ENCODE measurements at regions not wholly inside any gene's neighbourhood (a gene's known extent, or its start where the extent isn't known, plus 50 kb on each side); places are given as distances from the start of the nearest gene placed in this dataset.

DNA sequence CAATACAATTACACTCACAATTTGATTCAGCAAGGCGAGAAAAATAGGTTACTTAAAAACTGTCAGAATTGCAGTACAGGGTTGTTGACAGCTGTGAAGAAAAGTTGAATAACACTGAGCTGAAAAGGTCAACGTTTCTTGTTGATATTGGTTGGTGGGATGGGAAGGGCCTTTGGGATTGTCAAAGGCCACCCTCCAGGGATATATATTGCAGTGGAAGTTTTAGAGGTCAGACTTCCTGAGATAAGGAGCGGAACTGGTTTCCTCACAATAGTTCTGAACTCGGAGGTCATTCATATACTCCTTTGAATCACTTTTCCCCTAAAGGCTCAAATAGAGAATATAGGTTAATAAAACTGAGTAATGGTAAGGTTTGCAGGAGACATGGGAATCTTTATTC is 417.2 kb downstream of the RAPGEF2 start:
- Histone ChIP-seq H3K79me2 (ENCODE audit: control insufficient read depth, insufficient read depth, low read length) (no peaks in the 10 kb centered on the region), H3K27ac (ENCODE audit: insufficient read depth, low read length) (no peak overlapping the region), H3K36me3 (ENCODE audit: control insufficient read depth, insufficient read depth, low read length) (no peaks in the 10 kb centered on the region), H3K27me3 (ENCODE audit: control insufficient read depth, insufficient read depth, low read length) (no peaks in the 10 kb centered on the region), H3K9me3 (ENCODE audit: control insufficient read depth, insufficient read depth, low read depth, low read length) (no peaks in the 10 kb centered on the region), H3K4me1 (ENCODE audit: control insufficient read depth, extremely low read depth, insufficient read depth, low read length) (no peaks in the 10 kb centered on the region), H3K9ac (ENCODE audit: insufficient read depth, low read length) (no peak overlapping the region), H2AFZ (ENCODE audit: low read length) (no peak overlapping the region), H4K20me1 (ENCODE audit: control insufficient read depth, extremely low read depth, insufficient read depth, low read length) (no peaks in the 10 kb centered on the region), H3K4me2 (ENCODE audit: extremely low read depth, insufficient read depth, low read length) (no peak overlapping the region), H3K4me3 (replicated peaks in 1 of 4; ENCODE audit: control extremely low read depth in 1 of 4, insufficient read depth in 1 of 4, low read depth in 3 of 4, low read length in 4 of 4) (no peak overlapping the region)
- no peak for TF ChIP-seq EZH2 (IDR thresholded peaks at IDR 0.05; ENCODE audit: low read length, missing control alignments)
- TF ChIP-seq, protein P1, sequence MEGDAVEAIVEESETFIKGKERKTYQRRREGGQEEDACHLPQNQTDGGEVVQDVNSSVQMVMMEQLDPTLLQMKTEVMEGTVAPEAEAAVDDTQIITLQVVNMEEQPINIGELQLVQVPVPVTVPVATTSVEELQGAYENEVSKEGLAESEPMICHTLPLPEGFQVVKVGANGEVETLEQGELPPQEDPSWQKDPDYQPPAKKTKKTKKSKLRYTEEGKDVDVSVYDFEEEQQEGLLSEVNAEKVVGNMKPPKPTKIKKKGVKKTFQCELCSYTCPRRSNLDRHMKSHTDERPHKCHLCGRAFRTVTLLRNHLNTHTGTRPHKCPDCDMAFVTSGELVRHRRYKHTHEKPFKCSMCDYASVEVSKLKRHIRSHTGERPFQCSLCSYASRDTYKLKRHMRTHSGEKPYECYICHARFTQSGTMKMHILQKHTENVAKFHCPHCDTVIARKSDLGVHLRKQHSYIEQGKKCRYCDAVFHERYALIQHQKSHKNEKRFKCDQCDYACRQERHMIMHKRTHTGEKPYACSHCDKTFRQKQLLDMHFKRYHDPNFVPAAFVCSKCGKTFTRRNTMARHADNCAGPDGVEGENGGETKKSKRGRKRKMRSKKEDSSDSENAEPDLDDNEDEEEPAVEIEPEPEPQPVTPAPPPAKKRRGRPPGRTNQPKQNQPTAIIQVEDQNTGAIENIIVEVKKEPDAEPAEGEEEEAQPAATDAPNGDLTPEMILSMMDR (conservative IDR thresholded peaks at IDR 0.05 in 1 of 2, IDR thresholded peaks at IDR 0.05 in 1 of 2; ENCODE audit: low read depth in 1 of 2, low read length in 2 of 2) = no peak
- DNase-seq (ENCODE audit: low read depth in 2 of 2) = no peak

DNA sequence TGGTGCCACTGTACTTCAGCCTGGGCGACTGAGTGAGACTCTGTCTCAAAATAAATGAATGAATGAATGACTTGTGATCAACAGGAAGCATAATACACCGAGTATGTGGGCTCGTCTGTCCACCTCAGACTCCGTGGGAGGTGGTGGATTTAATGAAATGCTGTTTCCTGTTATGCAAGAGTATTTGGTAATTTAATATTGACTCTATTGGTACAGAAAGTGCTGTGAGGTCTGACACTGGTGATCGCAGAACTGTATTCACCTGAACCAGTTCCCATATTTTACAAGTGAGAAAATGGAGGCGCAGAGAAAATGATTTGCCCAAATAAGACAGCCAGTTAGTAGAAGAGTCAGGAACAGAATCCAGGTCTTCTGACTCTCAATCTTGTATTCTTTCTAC is 423.3 kb downstream of the RAPGEF2 start:
- H2AFZ ChIP-seq (ENCODE audit: low read length) = no peak overlapping the region
- no peaks in the 10 kb centered on the region for H3K27me3 ChIP-seq (ENCODE audit: control insufficient read depth, insufficient read depth, low read length)
- no peak overlapping the region for H3K4me2 ChIP-seq (ENCODE audit: extremely low read depth, insufficient read depth, low read length)
- H3K9ac ChIP-seq (ENCODE audit: insufficient read depth, low read length) = no peak overlapping the region
- H3K4me1 ChIP-seq (ENCODE audit: control insufficient read depth, extremely low read depth, insufficient read depth, low read length) = no peaks in the 10 kb centered on the region
- DNase-seq (ENCODE audit: low read depth in 2 of 2) = no peak
- no peaks in the 10 kb centered on the region for H3K79me2 ChIP-seq (ENCODE audit: control insufficient read depth, insufficient read depth, low read length)
- TF ChIP-seq, protein P1 (conservative IDR thresholded peaks at IDR 0.05 in 1 of 2, IDR thresholded peaks at IDR 0.05 in 1 of 2; ENCODE audit: low read depth in 1 of 2, low read length in 2 of 2) = no peak
- TF ChIP-seq EZH2 (IDR thresholded peaks at IDR 0.05; ENCODE audit: low read length, missing control alignments) = no peak
- no peak overlapping the region for H3K27ac ChIP-seq (ENCODE audit: insufficient read depth, low read length)
- H3K36me3 ChIP-seq (ENCODE audit: control insufficient read depth, insufficient read depth, low read length) = no peaks in the 10 kb centered on the region
- H3K4me3 ChIP-seq (replicated peaks in 1 of 4; ENCODE audit: control extremely low read depth in 1 of 4, insufficient read depth in 1 of 4, low read depth in 3 of 4, low read length in 4 of 4) = no peak overlapping the region
- H4K20me1 ChIP-seq (ENCODE audit: control insufficient read depth, extremely low read depth, insufficient read depth, low read length) = no peaks in the 10 kb centered on the region
- no peaks in the 10 kb centered on the region for H3K9me3 ChIP-seq (ENCODE audit: control insufficient read depth, insufficient read depth, low read depth, low read length)

DNA sequence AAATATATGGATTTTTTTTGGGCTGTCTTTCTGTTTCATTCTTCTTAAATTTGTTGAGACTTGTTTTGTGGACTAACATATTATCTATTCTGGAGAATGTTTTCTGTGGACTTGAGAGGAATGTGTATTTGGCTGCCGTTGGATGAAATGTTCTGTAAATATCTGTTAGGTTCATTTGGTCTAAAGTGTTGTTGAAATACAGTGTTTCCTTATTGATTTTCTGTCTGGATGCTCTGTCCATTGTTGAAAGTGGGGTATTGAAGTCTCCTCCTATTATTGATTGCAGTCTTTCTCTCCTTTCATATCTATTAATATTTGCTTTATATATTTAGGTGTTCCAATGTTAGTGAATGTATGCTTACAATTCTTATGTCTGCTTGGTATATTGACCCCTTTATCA is 431.8 kb downstream of the RAPGEF2 start:
- Histone ChIP-seq H2AFZ (ENCODE audit: low read length) (no peak overlapping the region), H3K27me3 (ENCODE audit: control insufficient read depth, insufficient read depth, low read length) (no peaks in the 10 kb centered on the region), H3K9ac (ENCODE audit: insufficient read depth, low read length) (no peak overlapping the region), H3K27ac (ENCODE audit: insufficient read depth, low read length) (no peak overlapping the region), H3K4me1 (ENCODE audit: control insufficient read depth, extremely low read depth, insufficient read depth, low read length) (no peaks in the 10 kb centered on the region), H3K4me2 (ENCODE audit: extremely low read depth, insufficient read depth, low read length) (no peak overlapping the region), H4K20me1 (ENCODE audit: control insufficient read depth, extremely low read depth, insufficient read depth, low read length) (no peaks in the 10 kb centered on the region), H3K4me3 (replicated peaks in 1 of 4; ENCODE audit: control extremely low read depth in 1 of 4, insufficient read depth in 1 of 4, low read depth in 3 of 4, low read length in 4 of 4) (no peak overlapping the region), H3K36me3 (ENCODE audit: control insufficient read depth, insufficient read depth, low read length) (no peaks in the 10 kb centered on the region), H3K9me3 (ENCODE audit: control insufficient read depth, insufficient read depth, low read depth, low read length) (no peaks in the 10 kb centered on the region), H3K79me2 (ENCODE audit: control insufficient read depth, insufficient read depth, low read length) (no peaks in the 10 kb centered on the region)
- no peak for TF ChIP-seq EZH2 (IDR thresholded peaks at IDR 0.05; ENCODE audit: low read length, missing control alignments)
- TF ChIP-seq, protein P1 (conservative IDR thresholded peaks at IDR 0.05 in 1 of 2, IDR thresholded peaks at IDR 0.05 in 1 of 2; ENCODE audit: low read depth in 1 of 2, low read length in 2 of 2) = no peak
- no peak for DNase-seq (ENCODE audit: low read depth in 2 of 2)

Measured in fibroblast of lung (primary cell).